ENCODE measurements at regions not wholly inside any gene's neighbourhood (a gene's known extent, or its start where the extent isn't known, plus 50 kb on each side); places are given as distances from the start of the nearest gene placed in this dataset.
A peak's percentile ranks its signal among the peaks of the same experiment; 100 is the strongest.

DNA sequence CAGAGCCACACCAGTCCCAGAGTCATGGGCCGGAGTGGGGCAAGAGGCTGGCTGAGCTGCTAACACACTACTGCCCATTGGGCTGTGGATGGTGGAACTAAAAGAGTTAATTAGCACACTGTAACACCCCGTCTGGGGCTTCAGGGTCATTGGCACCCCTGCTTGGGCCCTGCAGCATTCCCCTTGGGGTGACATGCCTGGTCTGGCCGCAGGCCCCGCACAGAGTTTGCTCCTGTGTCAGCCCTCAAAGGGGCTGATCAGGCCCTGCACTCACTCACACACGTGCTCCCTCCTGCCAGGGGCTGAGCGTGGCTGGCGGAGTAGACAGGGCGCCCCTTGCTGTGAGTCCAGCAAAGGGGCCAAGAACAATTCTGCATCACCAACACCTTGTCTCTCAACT, 1499.6 kb upstream of the TMEM132C start:
- Mint-ChIP-seq H3K27me3 (no peaks in the 10 kb centered on the region), H3K27ac (no peak overlapping the region), H3K4me3 (no peak overlapping the region), H3K9me3 (peaks cover 33% of the 10 kb centered on the region), H3K4me1 (peaks cover 10% of the 10 kb centered on the region), H3K36me3 (ENCODE audit: low read depth) (peaks cover 13% of the 10 kb centered on the region)
- DNase-seq (no peak), ATAC-seq (ENCODE audit: low read depth) (no peak)
- intact Hi-C loops (cut with micrococcal nuclease), result no loop called here
- POLR2A ChIA-PET, result no interaction called here
- CTCF ChIA-PET, result interaction anchor here (1.7 kb wide), 1 partner anchor 19 kb away, joined by 7 read pairs; no protein-coding TSS in a partner anchor
- TF ChIP-seq, protein P1, sequence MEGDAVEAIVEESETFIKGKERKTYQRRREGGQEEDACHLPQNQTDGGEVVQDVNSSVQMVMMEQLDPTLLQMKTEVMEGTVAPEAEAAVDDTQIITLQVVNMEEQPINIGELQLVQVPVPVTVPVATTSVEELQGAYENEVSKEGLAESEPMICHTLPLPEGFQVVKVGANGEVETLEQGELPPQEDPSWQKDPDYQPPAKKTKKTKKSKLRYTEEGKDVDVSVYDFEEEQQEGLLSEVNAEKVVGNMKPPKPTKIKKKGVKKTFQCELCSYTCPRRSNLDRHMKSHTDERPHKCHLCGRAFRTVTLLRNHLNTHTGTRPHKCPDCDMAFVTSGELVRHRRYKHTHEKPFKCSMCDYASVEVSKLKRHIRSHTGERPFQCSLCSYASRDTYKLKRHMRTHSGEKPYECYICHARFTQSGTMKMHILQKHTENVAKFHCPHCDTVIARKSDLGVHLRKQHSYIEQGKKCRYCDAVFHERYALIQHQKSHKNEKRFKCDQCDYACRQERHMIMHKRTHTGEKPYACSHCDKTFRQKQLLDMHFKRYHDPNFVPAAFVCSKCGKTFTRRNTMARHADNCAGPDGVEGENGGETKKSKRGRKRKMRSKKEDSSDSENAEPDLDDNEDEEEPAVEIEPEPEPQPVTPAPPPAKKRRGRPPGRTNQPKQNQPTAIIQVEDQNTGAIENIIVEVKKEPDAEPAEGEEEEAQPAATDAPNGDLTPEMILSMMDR (IDR thresholded peaks at IDR 0.05), result no peak

DNA sequence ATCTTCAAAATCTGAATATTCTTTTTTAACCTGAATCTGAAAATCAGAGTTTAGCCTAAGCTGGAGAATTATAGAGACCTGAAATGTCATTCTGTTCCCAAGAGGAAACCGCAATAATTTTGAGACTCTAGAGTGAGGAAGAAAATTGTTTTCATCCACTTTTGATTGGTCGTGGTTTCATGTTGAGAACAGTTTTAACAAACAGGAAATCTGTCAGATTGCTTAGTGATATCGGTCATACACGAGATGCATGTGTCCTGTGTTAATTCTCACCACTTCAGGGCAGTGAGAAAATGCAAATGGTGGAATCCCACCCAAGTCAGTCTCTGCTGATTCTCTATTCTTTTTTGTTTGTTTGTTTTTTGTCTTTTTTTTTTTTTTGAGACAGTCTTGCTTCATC, 1498.5 kb upstream of the TMEM132C start:
- Mint-ChIP-seq H3K4me3 (no peak overlapping the region), H3K4me1 (peaks cover 15% of the 10 kb centered on the region), H3K9me3 (peaks cover 34% of the 10 kb centered on the region), H3K36me3 (ENCODE audit: low read depth) (peaks cover 13% of the 10 kb centered on the region), H3K27me3 (no peaks in the 10 kb centered on the region), H3K27ac (peak overlapping the region; percentile 46)
- ATAC-seq (ENCODE audit: low read depth) (no peak), DNase-seq (no peak)
- TF ChIP-seq, protein P1 (IDR thresholded peaks at IDR 0.05), result no peak
- CTCF ChIA-PET, result interaction anchor here (1.5 kb wide), 1 partner anchor 21 kb away, joined by 5 read pairs; no protein-coding TSS in a partner anchor
- intact Hi-C loops (cut with micrococcal nuclease), result no loop called here
- POLR2A ChIA-PET, result no interaction called here

DNA sequence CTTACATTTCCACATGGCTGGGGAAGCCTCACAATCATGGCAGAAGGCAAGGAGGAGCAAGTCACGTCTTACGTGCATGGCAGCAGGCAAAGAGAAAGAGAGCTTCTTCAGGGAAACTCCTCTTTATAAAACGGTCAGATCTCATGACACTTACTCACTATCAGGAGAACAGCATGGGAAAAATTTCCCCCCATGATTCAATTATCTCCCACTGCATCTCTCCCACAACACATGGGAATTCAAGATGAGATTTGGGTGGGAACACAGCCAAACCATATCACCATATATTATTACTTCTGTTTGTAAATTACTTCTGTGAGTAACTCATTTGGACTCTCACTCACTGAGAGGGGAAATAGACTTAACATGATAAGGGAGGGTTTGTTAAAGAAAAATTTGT, 1496.8 kb upstream of the TMEM132C start:
- no peak for ATAC-seq (ENCODE audit: low read depth)
- no peak overlapping the region for H3K27ac Mint-ChIP-seq
- H3K27me3 Mint-ChIP-seq, result no peaks in the 10 kb centered on the region
- H3K36me3 Mint-ChIP-seq (ENCODE audit: low read depth), result peaks cover 3% of the 10 kb centered on the region
- no peak overlapping the region for H3K4me3 Mint-ChIP-seq
- H3K9me3 Mint-ChIP-seq, result peaks cover 21% of the 10 kb centered on the region
- DNase-seq, result no peak
- peaks cover 15% of the 10 kb centered on the region for H3K4me1 Mint-ChIP-seq
- TF ChIP-seq, protein P1 (IDR thresholded peaks at IDR 0.05), result no peak
- intact Hi-C loops (cut with micrococcal nuclease), result no loop called here
- CTCF ChIA-PET, result interaction anchor here (0.7 kb wide), 1 partner anchor 13 kb away, joined by 3 read pairs; no protein-coding TSS in a partner anchor
- POLR2A ChIA-PET, result no interaction called here

DNA sequence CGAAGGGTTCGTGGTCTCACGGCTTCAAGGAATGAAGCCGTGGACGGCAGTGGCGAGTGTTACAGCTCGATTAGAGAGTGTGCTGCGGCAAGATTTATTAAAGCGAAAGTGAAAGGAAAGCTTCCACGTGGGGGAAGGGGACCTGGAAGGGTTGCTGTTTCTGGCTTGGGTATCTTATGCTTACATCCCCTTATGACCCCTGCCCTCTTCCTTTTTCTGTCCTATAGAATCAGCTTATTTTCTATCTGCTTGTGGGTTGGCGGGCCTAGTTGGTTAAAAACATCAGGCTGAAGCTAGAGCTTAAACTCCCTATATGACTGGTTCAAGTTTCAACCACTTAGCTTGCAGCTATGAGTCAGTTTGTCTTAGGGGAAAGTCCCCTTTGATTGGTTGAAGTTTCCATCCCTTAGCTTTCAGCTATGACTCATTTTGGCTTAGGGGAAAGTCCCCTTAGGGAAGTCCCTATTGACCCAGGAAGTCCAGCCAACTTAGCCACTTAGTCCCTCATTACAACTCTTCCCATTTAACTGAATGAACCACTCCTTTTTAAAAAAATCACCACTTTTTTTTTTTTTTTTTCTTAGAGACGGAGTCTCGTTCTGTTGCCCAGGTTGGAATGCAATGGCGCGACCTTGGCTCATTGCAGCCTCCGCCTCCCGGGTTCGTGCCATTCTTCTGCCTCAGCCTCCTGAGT, 1494.7 kb upstream of the TMEM132C start:
- H3K9me3 Mint-ChIP-seq, result peaks cover 15% of the 10 kb centered on the region
- no peaks in the 10 kb centered on the region for H3K27me3 Mint-ChIP-seq
- no peak for DNase-seq
- ATAC-seq (ENCODE audit: low read depth), result peak; percentile 75
- ChIA-PET POLR2A (no interaction called here), CTCF (no interaction called here)
- TF ChIP-seq, protein P1 (IDR thresholded peaks at IDR 0.05), result no peak
- peak overlapping the region; percentile 89 for H3K27ac Mint-ChIP-seq
- intact Hi-C loops (cut with micrococcal nuclease), result no loop called here
- peaks cover 3% of the 10 kb centered on the region for H3K36me3 Mint-ChIP-seq (ENCODE audit: low read depth)
- H3K4me1 Mint-ChIP-seq, result peaks cover 15% of the 10 kb centered on the region
- peak overlapping the region; percentile 85 for H3K4me3 Mint-ChIP-seq

DNA sequence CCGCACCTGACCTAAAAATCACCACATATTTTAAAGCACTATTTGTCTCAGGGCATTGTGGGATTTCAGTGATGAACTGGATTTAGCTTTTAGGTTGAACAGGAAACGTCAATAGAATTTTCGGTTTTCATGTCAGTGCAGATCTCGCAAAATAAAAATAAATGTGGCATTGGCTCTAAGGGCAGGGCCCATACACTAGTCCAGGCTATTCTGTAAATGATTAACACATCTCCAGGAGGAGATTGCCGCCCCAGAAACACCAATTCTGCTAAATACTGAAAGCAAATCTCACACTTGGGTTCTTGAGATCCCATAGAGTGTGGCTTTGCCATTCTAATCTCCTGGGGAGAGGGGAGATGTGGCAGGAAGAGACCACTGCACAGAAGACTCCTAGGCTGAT, 1494.0 kb upstream of the TMEM132C start:
- Mint-ChIP-seq H3K27me3 (no peaks in the 10 kb centered on the region), H3K4me3 (no peak overlapping the region), H3K4me1 (peaks cover 15% of the 10 kb centered on the region), H3K9me3 (peaks cover 15% of the 10 kb centered on the region), H3K36me3 (ENCODE audit: low read depth) (peaks cover 3% of the 10 kb centered on the region), H3K27ac (peak overlapping the region; percentile 89)
- TF ChIP-seq, protein P1 (IDR thresholded peaks at IDR 0.05), result no peak
- intact Hi-C loops (cut with micrococcal nuclease), result no loop called here
- CTCF ChIA-PET, result no interaction called here
- DNase-seq (no peak), ATAC-seq (ENCODE audit: low read depth) (no peak)
- POLR2A ChIA-PET, result no interaction called here

Data from activated B cell treated with CpG ODN at 0.5 μM for 24 hours (primary cell).